ENCODE measurements at regions not wholly inside any gene's neighbourhood (a gene's known extent, or its start where the extent isn't known, plus 50 kb on each side); places are given as distances from the start of the nearest gene placed in this dataset.

- TF ChIP-seq PKNOX1 (IDR thresholded peaks at IDR 0.05) (peak; percentile 88), HDGF (IDR thresholded peaks at IDR 0.05; ENCODE audit: borderline replicate concordance) (no peak)
- ChIA-PET POLR2A (no interaction called here), CTCF (no interaction called here)
- no peak for DNase-seq (ENCODE audit: extremely low spot score)
Observed at GRCh38 chr12:85394065-85394464, 114.0 kb downstream of the ALX1 start.

- POLR2A ChIA-PET = no interaction called here
Observed at GRCh38 chr12:85394809-85395208, 114.8 kb downstream of the ALX1 start.

GRCh38 chr12:85405262-85405661, 125.2 kb downstream of the ALX1 start:
- CTCF ChIA-PET = interaction anchor here (1.4 kb wide), 1 partner anchor 19 kb away, joined by 3 read pairs; no protein-coding TSS in a partner anchor
- no peak for TF ChIP-seq FOXK2 (IDR thresholded peaks at IDR 0.05)
- TF ChIP-seq FOXA1 (IDR thresholded peaks at IDR 0.05) = no peak
- no peak for TF ChIP-seq CTBP1 (IDR thresholded peaks at IDR 0.05; ENCODE audit: borderline replicate concordance)
- no peak for TF ChIP-seq HDGF (IDR thresholded peaks at IDR 0.05; ENCODE audit: borderline replicate concordance)
- no peak for TF ChIP-seq TARDBP (IDR thresholded peaks at IDR 0.05)
- TF ChIP-seq ELF4 (IDR thresholded peaks at IDR 0.05) = no peak
- TF ChIP-seq L3MBTL2 (conservative IDR thresholded peaks at IDR 0.05) = no peak
- no peak for TF ChIP-seq BHLHE40 (IDR thresholded peaks at IDR 0.05; ENCODE audit: borderline replicate concordance)
- no peak for TF ChIP-seq SUZ12 (IDR thresholded peaks at IDR 0.05)
- no peak for TF ChIP-seq LEF1 (IDR thresholded peaks at IDR 0.05; ENCODE audit: borderline replicate concordance)
- no peak for TF ChIP-seq PKNOX1 (IDR thresholded peaks at IDR 0.05)
- no peak for TF ChIP-seq FOXM1 (IDR thresholded peaks at IDR 0.05; ENCODE audit: borderline replicate concordance)
- no peak for TF ChIP-seq ARNT (IDR thresholded peaks at IDR 0.05)
- no peak for TF ChIP-seq NFRKB (IDR thresholded peaks at IDR 0.05)
- TF ChIP-seq ZNF384 (IDR thresholded peaks at IDR 0.05) = no peak
- no peak for TF ChIP-seq SP1 (IDR thresholded peaks at IDR 0.05)
- DNase-seq (ENCODE audit: extremely low spot score) = no peak

More at GRCh38 chr12:85394809-85395208, 114.8 kb downstream of the ALX1 start:
- no peak for DNase-seq (ENCODE audit: extremely low spot score)
- no peak for TF ChIP-seq SUZ12 (IDR thresholded peaks at IDR 0.05)
- TF ChIP-seq CTBP1 (IDR thresholded peaks at IDR 0.05; ENCODE audit: borderline replicate concordance) = no peak
- TF ChIP-seq NFRKB (IDR thresholded peaks at IDR 0.05) = no peak
- TF ChIP-seq FOXK2 (IDR thresholded peaks at IDR 0.05) = no peak
- no peak for TF ChIP-seq TARDBP (IDR thresholded peaks at IDR 0.05)
- no peak for TF ChIP-seq L3MBTL2 (conservative IDR thresholded peaks at IDR 0.05)
- no peak for TF ChIP-seq PKNOX1 (IDR thresholded peaks at IDR 0.05)
- no peak for TF ChIP-seq ZNF384 (IDR thresholded peaks at IDR 0.05)
- TF ChIP-seq ELF4 (IDR thresholded peaks at IDR 0.05) = no peak
- TF ChIP-seq SP1 (IDR thresholded peaks at IDR 0.05) = no peak
- no peak for TF ChIP-seq FOXM1 (IDR thresholded peaks at IDR 0.05; ENCODE audit: borderline replicate concordance)
- TF ChIP-seq HDGF (IDR thresholded peaks at IDR 0.05; ENCODE audit: borderline replicate concordance) = no peak
- TF ChIP-seq BHLHE40 (IDR thresholded peaks at IDR 0.05; ENCODE audit: borderline replicate concordance) = no peak
- TF ChIP-seq FOXA1 (IDR thresholded peaks at IDR 0.05) = no peak
- TF ChIP-seq ARNT (IDR thresholded peaks at IDR 0.05) = no peak
- no peak for TF ChIP-seq LEF1 (IDR thresholded peaks at IDR 0.05; ENCODE audit: borderline replicate concordance)
- CTCF ChIA-PET = no interaction called here

GRCh38 chr12:85405781-85406522, 125.9 kb downstream of the ALX1 start:
- ChIA-PET CTCF (interaction anchor here (1.4 kb wide), 1 partner anchor 18 kb away, joined by 3 read pairs; no protein-coding TSS in a partner anchor), POLR2A (no interaction called here)
- TF ChIP-seq ARNT (IDR thresholded peaks at IDR 0.05) (no peak), FOXA1 (IDR thresholded peaks at IDR 0.05) (no peak), PKNOX1 (IDR thresholded peaks at IDR 0.05) (peak; percentile 79), HDGF (IDR thresholded peaks at IDR 0.05; ENCODE audit: borderline replicate concordance) (no peak), SP1 (IDR thresholded peaks at IDR 0.05) (no peak)
- no peak for DNase-seq (ENCODE audit: extremely low spot score)

More at GRCh38 chr12:85405262-85405661, 125.2 kb downstream of the ALX1 start:
- POLR2A ChIA-PET = no interaction called here

- ChIA-PET CTCF (interaction anchor here (0.7 kb wide), 1 partner anchor 20 kb away, joined by 3 read pairs; no protein-coding TSS in a partner anchor), POLR2A (no interaction called here)
- DNase-seq (ENCODE audit: extremely low spot score) = no peak
- TF ChIP-seq BHLHE40 (IDR thresholded peaks at IDR 0.05; ENCODE audit: borderline replicate concordance) (no peak), CTBP1 (IDR thresholded peaks at IDR 0.05; ENCODE audit: borderline replicate concordance) (no peak), NFRKB (IDR thresholded peaks at IDR 0.05) (no peak), SP1 (IDR thresholded peaks at IDR 0.05) (no peak), HDGF (IDR thresholded peaks at IDR 0.05; ENCODE audit: borderline replicate concordance) (no peak), ARNT (IDR thresholded peaks at IDR 0.05) (no peak), FOXK2 (IDR thresholded peaks at IDR 0.05) (no peak), FOXA1 (IDR thresholded peaks at IDR 0.05) (no peak), ZNF384 (IDR thresholded peaks at IDR 0.05) (no peak), FOXM1 (IDR thresholded peaks at IDR 0.05; ENCODE audit: borderline replicate concordance) (no peak), PKNOX1 (IDR thresholded peaks at IDR 0.05) (no peak), ELF4 (IDR thresholded peaks at IDR 0.05) (no peak), TARDBP (IDR thresholded peaks at IDR 0.05) (no peak), SUZ12 (IDR thresholded peaks at IDR 0.05) (no peak), LEF1 (IDR thresholded peaks at IDR 0.05; ENCODE audit: borderline replicate concordance) (no peak), L3MBTL2 (conservative IDR thresholded peaks at IDR 0.05) (no peak)
Observed at GRCh38 chr12:85413266-85413665, 133.2 kb downstream of the ALX1 start.
